Suprapubic skin (tissue), 3 donors: ENCODE measurements at regions not wholly inside any gene's neighbourhood (a gene's known extent, or its start where the extent isn't known, plus 50 kb on each side); places are given as distances from the start of the nearest gene placed in this dataset.

Experiments
- CTCF ChIP-seq, 2 donors: fragments of 200-600 bp in 1 of 2; fragments of 450-650 bp in 1 of 2; sonication (generic) in 1 of 2; IDR thresholded peaks; one replicate each; pipeline ENCODE4 v1.5.1; 2016 to 2019; ENCODE audit warnings: antibody characterized with exemption in 2 of 2, mild to moderate bottlenecking in 1 of 2, moderate library complexity in 1 of 2
- POLR2A ChIP-seq, 2 donors: fragments of 450-650 bp; IDR thresholded peaks; one replicate each; pipeline ENCODE4 v1.6.1; 2017; ENCODE audit warnings: antibody characterized with exemption in 2 of 2, mild to moderate bottlenecking in 2 of 2, moderate library complexity in 2 of 2

- TF ChIP-seq CTCF (IDR thresholded peaks at IDR 0.05): no peak
- TF ChIP-seq POLR2A (IDR thresholded peaks at IDR 0.05): no peak
These were observed 930.2 kb downstream of the C4orf33 start for GRCh38 chr4:130026185-130026584.
